ENCODE measurements at regions not wholly inside any gene's neighbourhood (a gene's known extent, or its start where the extent isn't known, plus 50 kb on each side); places are given as distances from the start of the nearest gene placed in this dataset.

GRCh38 chr15:47351501-47351900 lies 365.8 kb upstream of the SEMA6D start:
- DNase-seq: no peak

GRCh38 chr15:47352217-47352616 lies 365.1 kb upstream of the SEMA6D start:
- DNase-seq: no peak

GRCh38 chr15:47355759-47356158 lies 361.5 kb upstream of the SEMA6D start:
- no peak for DNase-seq

- no peak for DNase-seq
Measured at GRCh38 chr15:47356297-47356696, 361.0 kb upstream of the SEMA6D start.

GRCh38 chr15:47358876-47359275 lies 358.4 kb upstream of the SEMA6D start:
- no peak for DNase-seq

GRCh38 chr15:47360305-47360704 lies 357.0 kb upstream of the SEMA6D start:
- DNase-seq: no peak

GRCh38 chr15:47362118-47362905 lies 355.0 kb upstream of the SEMA6D start:
- no peak for DNase-seq

- DNase-seq: no peak
Measured at GRCh38 chr15:47363653-47364052, 353.7 kb upstream of the SEMA6D start.

- DNase-seq: no peak
Measured at GRCh38 chr15:47364230-47365141, 352.8 kb upstream of the SEMA6D start.

GRCh38 chr15:47366884-47367283 lies 350.4 kb upstream of the SEMA6D start:
- no peak for DNase-seq

GRCh38 chr15:47367726-47368390 lies 349.4 kb upstream of the SEMA6D start:
- no peak for DNase-seq

GRCh38 chr15:47371939-47372338 lies 345.4 kb upstream of the SEMA6D start:
- no peak for DNase-seq

- DNase-seq: no peak
Measured at GRCh38 chr15:47374222-47374621, 343.1 kb upstream of the SEMA6D start.

GRCh38 chr15:47376190-47376589 lies 341.1 kb upstream of the SEMA6D start:
- no peak for DNase-seq

GRCh38 chr15:47377465-47377864 lies 339.8 kb upstream of the SEMA6D start:
- no peak for DNase-seq

GRCh38 chr15:47378527-47378926 lies 338.8 kb upstream of the SEMA6D start:
- DNase-seq: no peak

- DNase-seq: no peak
Measured at GRCh38 chr15:47383102-47383501, 334.2 kb upstream of the SEMA6D start.

GRCh38 chr15:47383801-47384200 lies 333.5 kb upstream of the SEMA6D start:
- no peak for DNase-seq

GRCh38 chr15:47384341-47384740 lies 333.0 kb upstream of the SEMA6D start:
- no peak for DNase-seq

- no peak for DNase-seq
Measured at GRCh38 chr15:47384776-47385175, 332.5 kb upstream of the SEMA6D start.

GRCh38 chr15:47386459-47386858 lies 330.8 kb upstream of the SEMA6D start:
- DNase-seq: no peak

- DNase-seq: no peak
Measured at GRCh38 chr15:47388299-47388698, 329.0 kb upstream of the SEMA6D start.

GRCh38 chr15:47390208-47390765 lies 327.0 kb upstream of the SEMA6D start:
- DNase-seq: no peak
